ENCODE measurements at regions not wholly inside any gene's neighbourhood (a gene's known extent, or its start where the extent isn't known, plus 50 kb on each side); places are given as distances from the start of the nearest gene placed in this dataset.

DNA sequence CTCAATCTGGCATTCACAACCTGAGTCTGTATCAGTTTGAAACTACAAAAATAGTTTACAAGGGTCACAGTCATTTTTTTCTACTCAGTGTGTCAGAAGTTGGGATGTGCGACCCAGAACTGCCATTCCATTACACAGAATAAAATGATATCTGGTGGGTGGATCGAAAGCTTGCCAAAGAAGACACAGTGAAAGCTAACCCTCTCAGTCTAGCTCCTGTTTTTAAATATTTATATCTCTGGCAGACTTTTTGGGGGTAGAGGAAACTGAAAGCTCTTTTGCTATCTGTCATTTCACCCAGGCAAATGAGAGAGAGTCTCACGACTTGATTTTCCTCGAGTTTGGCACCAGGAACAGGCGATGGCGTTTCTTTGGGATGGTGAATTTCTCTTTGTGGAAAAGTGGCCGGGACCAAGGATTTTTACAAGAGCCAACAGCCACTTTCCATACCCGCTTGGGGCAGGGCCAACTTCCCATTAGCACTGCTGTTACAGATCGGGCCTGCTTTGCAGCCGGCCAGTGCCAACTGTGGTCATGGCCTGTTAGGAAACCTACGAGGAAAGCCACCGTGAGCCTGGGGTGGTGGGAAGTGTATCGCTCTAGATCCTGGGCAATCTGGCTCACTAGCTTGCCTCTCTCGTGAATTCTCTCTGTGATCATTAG lies 185.5 kb upstream of the NFIA start:
- Histone ChIP-seq H3K4me1 (ENCODE audit: control insufficient read depth, insufficient read depth, low read length) (peaks cover 15% of the 10 kb centered on the region), H3K36me3 (ENCODE audit: control insufficient read depth, insufficient read depth, low read length) (no peaks in the 10 kb centered on the region), H3K4me3 (ENCODE audit: low read depth, low read length) (no peak overlapping the region), H3K27ac (ENCODE audit: low read depth, low read length) (peak overlapping the region; percentile 65), H3K9me3 (ENCODE audit: control insufficient read depth, insufficient read depth, low read length) (no peaks in the 10 kb centered on the region), H3K27me3 (ENCODE audit: control insufficient read depth, insufficient read depth, low read length) (no peaks in the 10 kb centered on the region)
- DNase-seq (ENCODE audit: low read depth in 4 of 6, low spot score in 6 of 6): peak in 2 of 6 donors; percentile 76 to 94
- WGBS (ENCODE audit: insufficient coverage): 50% methylated on average over 11 of the region's 14 CpGs

DNA sequence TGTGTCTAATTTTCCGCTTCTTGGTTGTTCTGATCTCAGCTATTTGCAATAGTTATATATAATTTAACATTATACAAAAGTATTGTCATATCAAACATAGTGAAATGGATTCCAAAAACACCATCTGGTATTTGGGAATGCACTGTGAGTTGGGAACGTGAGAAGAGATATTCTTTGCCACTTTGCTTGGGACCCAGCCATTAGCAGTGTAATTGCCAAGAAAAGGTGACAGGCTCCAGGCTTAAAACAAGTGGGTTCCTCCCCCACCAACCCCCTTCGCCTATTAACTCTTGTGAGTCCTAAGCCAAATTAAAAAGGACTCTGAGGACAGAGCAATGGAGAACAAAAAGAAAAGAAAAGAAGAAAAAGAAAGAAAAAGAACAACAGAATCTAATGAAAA lies 186.7 kb upstream of the NFIA start:
- H3K4me1 ChIP-seq (ENCODE audit: control insufficient read depth, insufficient read depth, low read length): peaks cover 15% of the 10 kb centered on the region
- no peaks in the 10 kb centered on the region for H3K27me3 ChIP-seq (ENCODE audit: control insufficient read depth, insufficient read depth, low read length)
- WGBS (ENCODE audit: insufficient coverage): no CpG with 5 or more reads among the region's 3 CpGs
- H3K36me3 ChIP-seq (ENCODE audit: control insufficient read depth, insufficient read depth, low read length): no peaks in the 10 kb centered on the region
- no peak overlapping the region for H3K4me3 ChIP-seq (ENCODE audit: low read depth, low read length)
- H3K9me3 ChIP-seq (ENCODE audit: control insufficient read depth, insufficient read depth, low read length): no peaks in the 10 kb centered on the region
- DNase-seq (ENCODE audit: low read depth in 4 of 6, low spot score in 6 of 6): peak in 4 of 6 donors; percentile 54 to 98 (median 71)
- peak overlapping the region; percentile 29 for H3K27ac ChIP-seq (ENCODE audit: low read depth, low read length)

DNA sequence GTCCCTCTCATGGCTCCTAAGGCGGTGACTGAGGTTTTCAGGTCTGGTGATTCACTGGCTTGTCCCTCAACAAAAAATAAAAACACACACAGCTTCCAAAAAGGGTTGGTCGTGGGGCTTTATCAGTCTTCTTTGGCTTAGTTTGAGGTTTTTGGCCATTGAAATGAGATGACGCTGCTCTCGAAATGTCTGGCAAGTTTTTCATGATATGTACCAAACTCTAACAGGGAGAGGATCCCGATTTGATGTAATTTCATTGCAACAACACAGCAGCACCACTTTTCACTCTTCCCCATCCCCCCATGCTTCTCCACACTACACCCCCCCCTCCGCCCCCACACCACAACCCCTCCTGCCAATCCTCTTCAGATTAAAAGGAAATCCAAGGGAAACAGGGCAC lies 187.1 kb upstream of the NFIA start:
- H3K4me1 ChIP-seq (ENCODE audit: control insufficient read depth, insufficient read depth, low read length): peaks cover 15% of the 10 kb centered on the region
- H3K4me3 ChIP-seq (ENCODE audit: low read depth, low read length): no peak overlapping the region
- H3K36me3 ChIP-seq (ENCODE audit: control insufficient read depth, insufficient read depth, low read length): no peaks in the 10 kb centered on the region
- 47% methylated on average over 2 of the region's 6 CpGs for WGBS (ENCODE audit: insufficient coverage)
- peak overlapping the region; percentile 29 for H3K27ac ChIP-seq (ENCODE audit: low read depth, low read length)
- no peaks in the 10 kb centered on the region for H3K27me3 ChIP-seq (ENCODE audit: control insufficient read depth, insufficient read depth, low read length)
- DNase-seq (ENCODE audit: low read depth in 4 of 6, low spot score in 6 of 6): no peak
- H3K9me3 ChIP-seq (ENCODE audit: control insufficient read depth, insufficient read depth, low read length): no peaks in the 10 kb centered on the region

DNA sequence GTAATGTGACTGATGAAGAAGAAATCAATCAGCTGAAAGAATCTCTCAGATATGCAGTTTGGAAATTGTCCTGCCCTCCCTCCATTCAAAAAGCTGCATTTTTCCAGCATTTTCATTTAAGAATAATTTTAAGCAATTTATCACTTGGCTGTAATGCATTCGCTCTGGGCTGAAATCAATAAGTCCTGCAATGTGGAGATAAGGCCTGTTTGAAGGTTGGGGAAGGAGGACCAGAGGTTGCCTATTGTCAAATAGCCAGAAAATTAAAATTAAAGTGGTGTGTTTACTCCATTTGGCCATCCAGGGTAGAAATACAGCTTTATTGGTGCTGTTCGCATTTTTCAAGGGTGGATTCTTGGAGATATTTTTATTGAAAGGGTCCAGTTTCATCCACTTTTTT lies 187.6 kb upstream of the NFIA start:
- Histone ChIP-seq H3K36me3 (ENCODE audit: control insufficient read depth, insufficient read depth, low read length) (no peaks in the 10 kb centered on the region), H3K4me3 (ENCODE audit: low read depth, low read length) (no peak overlapping the region), H3K27me3 (ENCODE audit: control insufficient read depth, insufficient read depth, low read length) (no peaks in the 10 kb centered on the region), H3K4me1 (ENCODE audit: control insufficient read depth, insufficient read depth, low read length) (peaks cover 15% of the 10 kb centered on the region), H3K9me3 (ENCODE audit: control insufficient read depth, insufficient read depth, low read length) (no peaks in the 10 kb centered on the region), H3K27ac (ENCODE audit: low read depth, low read length) (peak overlapping the region; percentile 29)
- no CpG with 5 or more reads among the region's 2 CpGs for WGBS (ENCODE audit: insufficient coverage)
- DNase-seq (ENCODE audit: low read depth in 4 of 6, low spot score in 6 of 6): no peak

DNA sequence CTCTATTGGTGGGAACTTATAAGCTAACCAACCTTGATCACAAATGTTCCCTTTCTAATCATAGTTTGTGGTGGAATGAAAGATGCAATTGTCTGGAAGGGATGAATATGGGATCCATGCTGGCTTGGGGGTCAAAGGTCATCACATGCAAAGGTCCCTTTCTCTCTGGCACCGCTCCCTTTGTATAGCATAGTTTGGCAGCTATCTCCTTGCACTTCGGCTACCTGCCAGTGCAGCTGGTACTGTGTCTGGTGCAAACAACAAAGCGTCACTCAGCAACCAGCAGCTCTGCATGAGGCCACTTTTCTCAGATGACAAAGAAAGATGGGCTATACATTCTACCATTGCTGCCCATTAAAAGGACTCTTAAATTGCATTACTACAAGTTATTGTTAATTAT lies 188.2 kb upstream of the NFIA start:
- DNase-seq (ENCODE audit: low read depth in 4 of 6, low spot score in 6 of 6): peak in 2 of 6 donors; percentile 84 to 88
- peaks cover 15% of the 10 kb centered on the region for H3K4me1 ChIP-seq (ENCODE audit: control insufficient read depth, insufficient read depth, low read length)
- WGBS (ENCODE audit: insufficient coverage): 27% methylated on average over 2 of the region's 3 CpGs
- H3K36me3 ChIP-seq (ENCODE audit: control insufficient read depth, insufficient read depth, low read length): no peaks in the 10 kb centered on the region
- no peaks in the 10 kb centered on the region for H3K27me3 ChIP-seq (ENCODE audit: control insufficient read depth, insufficient read depth, low read length)
- no peak overlapping the region for H3K4me3 ChIP-seq (ENCODE audit: low read depth, low read length)
- H3K27ac ChIP-seq (ENCODE audit: low read depth, low read length): peak overlapping the region; percentile 29
- H3K9me3 ChIP-seq (ENCODE audit: control insufficient read depth, insufficient read depth, low read length): no peaks in the 10 kb centered on the region

DNA sequence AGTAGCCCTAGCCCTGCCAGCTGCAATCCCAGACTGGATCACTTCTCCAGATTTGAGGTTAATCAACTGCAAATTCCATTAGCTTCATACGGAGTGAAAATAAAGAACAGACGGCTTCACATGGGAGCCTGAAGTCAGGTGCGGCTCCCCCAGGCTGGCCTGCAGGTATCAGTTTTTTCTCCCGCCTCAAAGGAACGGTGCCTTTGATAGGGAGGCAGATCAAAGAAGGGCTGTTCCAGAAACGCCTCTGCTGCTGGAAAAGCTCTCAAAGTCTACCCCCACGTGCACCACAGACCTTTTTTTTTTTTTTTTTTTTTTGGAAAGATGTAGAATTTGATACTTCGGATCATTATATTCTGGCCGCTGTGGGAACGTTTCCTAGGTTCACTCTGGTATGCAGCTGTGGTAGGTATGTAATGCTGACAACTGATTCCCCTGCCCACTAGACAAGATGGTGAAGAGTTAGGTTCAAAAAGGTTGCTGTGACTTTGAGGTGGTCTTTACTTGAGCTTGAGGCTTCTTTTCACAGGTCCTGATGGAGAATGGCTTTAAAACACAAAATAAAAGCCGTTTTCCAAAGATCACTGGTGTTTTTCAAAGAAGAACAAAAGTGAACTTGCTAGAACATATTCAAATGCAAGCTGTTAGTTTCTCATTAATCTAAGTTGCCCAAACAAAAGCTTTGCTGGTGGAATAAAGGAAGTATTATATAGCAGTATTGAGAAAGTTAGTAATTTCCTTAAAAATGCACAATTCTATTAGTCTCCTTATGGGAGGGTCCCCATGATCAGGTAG lies 189.0 kb upstream of the NFIA start:
- Histone ChIP-seq H3K4me1 (ENCODE audit: control insufficient read depth, insufficient read depth, low read length) (peaks cover 15% of the 10 kb centered on the region), H3K4me3 (ENCODE audit: low read depth, low read length) (no peak overlapping the region), H3K36me3 (ENCODE audit: control insufficient read depth, insufficient read depth, low read length) (no peaks in the 10 kb centered on the region), H3K9me3 (ENCODE audit: control insufficient read depth, insufficient read depth, low read length) (no peaks in the 10 kb centered on the region), H3K27me3 (ENCODE audit: control insufficient read depth, insufficient read depth, low read length) (no peaks in the 10 kb centered on the region), H3K27ac (ENCODE audit: low read depth, low read length) (peak overlapping the region; percentile 29)
- peak in 2 of 6 donors; percentile 48 to 52 for DNase-seq (ENCODE audit: low read depth in 4 of 6, low spot score in 6 of 6)
- WGBS (ENCODE audit: insufficient coverage): 33% methylated on average over 1 of the region's 11 CpGs

DNA sequence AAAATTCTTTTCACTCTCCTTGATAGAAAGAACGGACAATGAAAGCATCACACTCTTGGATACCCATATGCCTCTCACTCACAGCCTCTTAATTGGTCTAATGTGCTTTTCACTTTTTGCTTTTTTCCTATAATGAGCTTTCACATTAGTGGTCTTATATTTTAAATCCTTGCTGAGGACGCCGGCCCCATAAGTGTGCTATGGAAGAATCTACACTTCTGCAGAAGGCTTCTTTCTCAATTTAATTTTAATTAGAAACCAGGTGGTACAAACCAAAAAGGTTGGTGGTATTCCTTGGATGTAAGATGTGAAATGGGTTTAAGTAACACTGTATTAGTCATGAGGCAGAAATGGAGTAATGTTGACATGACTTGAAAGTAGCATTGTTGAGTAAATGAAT lies 190.6 kb upstream of the NFIA start:
- H3K4me1 ChIP-seq (ENCODE audit: control insufficient read depth, insufficient read depth, low read length): peaks cover 16% of the 10 kb centered on the region
- no peaks in the 10 kb centered on the region for H3K27me3 ChIP-seq (ENCODE audit: control insufficient read depth, insufficient read depth, low read length)
- no CpG with 5 or more reads among the region's 3 CpGs for WGBS (ENCODE audit: insufficient coverage)
- peak in 1 of 6 donors; percentile 55 for DNase-seq (ENCODE audit: low read depth in 4 of 6, low spot score in 6 of 6)
- no peak overlapping the region for H3K4me3 ChIP-seq (ENCODE audit: low read depth, low read length)
- no peak overlapping the region for H3K27ac ChIP-seq (ENCODE audit: low read depth, low read length)
- H3K9me3 ChIP-seq (ENCODE audit: control insufficient read depth, insufficient read depth, low read length): no peaks in the 10 kb centered on the region
- no peaks in the 10 kb centered on the region for H3K36me3 ChIP-seq (ENCODE audit: control insufficient read depth, insufficient read depth, low read length)

DNA sequence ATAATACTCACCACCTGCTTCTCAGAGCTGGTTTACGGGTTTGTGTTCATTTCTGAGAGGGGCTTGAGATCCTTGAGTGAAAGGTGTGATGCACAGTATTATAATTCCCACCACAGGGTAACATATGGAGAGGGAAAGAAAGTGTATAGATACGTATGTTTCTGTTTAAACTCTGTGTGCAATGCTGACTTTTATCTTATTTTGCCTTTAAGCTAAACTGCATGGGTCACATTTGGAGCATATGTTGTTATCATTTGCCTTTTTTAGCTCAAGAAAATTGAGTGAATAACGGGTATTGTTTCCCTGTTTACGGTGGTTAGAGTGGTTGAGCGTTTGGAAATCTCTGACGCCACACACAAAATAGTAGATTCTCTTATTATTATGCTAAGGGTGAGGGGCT lies 191.1 kb upstream of the NFIA start:
- no peaks in the 10 kb centered on the region for H3K27me3 ChIP-seq (ENCODE audit: control insufficient read depth, insufficient read depth, low read length)
- peaks cover 16% of the 10 kb centered on the region for H3K4me1 ChIP-seq (ENCODE audit: control insufficient read depth, insufficient read depth, low read length)
- H3K4me3 ChIP-seq (ENCODE audit: low read depth, low read length): no peak overlapping the region
- H3K9me3 ChIP-seq (ENCODE audit: control insufficient read depth, insufficient read depth, low read length): no peaks in the 10 kb centered on the region
- DNase-seq (ENCODE audit: low read depth in 4 of 6, low spot score in 6 of 6): peak in 1 of 6 donors; percentile 53
- H3K36me3 ChIP-seq (ENCODE audit: control insufficient read depth, insufficient read depth, low read length): no peaks in the 10 kb centered on the region
- WGBS (ENCODE audit: insufficient coverage): no CpG with 5 or more reads among the region's 6 CpGs
- H3K27ac ChIP-seq (ENCODE audit: low read depth, low read length): no peak overlapping the region

DNA sequence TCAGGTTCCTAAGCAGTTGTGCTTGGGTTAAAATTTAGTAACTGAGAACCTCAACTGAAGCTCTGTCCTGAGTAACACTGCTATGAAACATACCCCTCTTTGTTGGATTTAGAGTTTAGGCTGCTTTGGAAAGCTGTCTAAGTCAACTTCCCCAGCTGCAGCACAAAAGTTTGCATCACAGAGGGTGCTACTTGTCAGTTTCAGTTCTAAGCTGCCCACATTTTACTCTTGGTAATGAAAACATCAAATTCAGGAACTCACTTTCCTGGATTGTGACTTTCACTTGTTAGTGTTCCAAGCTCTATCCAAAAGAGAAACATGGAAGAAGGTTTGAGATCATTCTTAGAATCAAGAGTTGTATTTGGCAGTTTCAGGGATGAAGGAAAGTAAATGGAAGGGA lies 191.7 kb upstream of the NFIA start:
- peaks cover 16% of the 10 kb centered on the region for H3K4me1 ChIP-seq (ENCODE audit: control insufficient read depth, insufficient read depth, low read length)
- no peak overlapping the region for H3K27ac ChIP-seq (ENCODE audit: low read depth, low read length)
- no peaks in the 10 kb centered on the region for H3K36me3 ChIP-seq (ENCODE audit: control insufficient read depth, insufficient read depth, low read length)
- DNase-seq (ENCODE audit: low read depth in 4 of 6, low spot score in 6 of 6): no peak
- H3K27me3 ChIP-seq (ENCODE audit: control insufficient read depth, insufficient read depth, low read length): no peaks in the 10 kb centered on the region
- no peaks in the 10 kb centered on the region for H3K9me3 ChIP-seq (ENCODE audit: control insufficient read depth, insufficient read depth, low read length)
- H3K4me3 ChIP-seq (ENCODE audit: low read depth, low read length): no peak overlapping the region

DNA sequence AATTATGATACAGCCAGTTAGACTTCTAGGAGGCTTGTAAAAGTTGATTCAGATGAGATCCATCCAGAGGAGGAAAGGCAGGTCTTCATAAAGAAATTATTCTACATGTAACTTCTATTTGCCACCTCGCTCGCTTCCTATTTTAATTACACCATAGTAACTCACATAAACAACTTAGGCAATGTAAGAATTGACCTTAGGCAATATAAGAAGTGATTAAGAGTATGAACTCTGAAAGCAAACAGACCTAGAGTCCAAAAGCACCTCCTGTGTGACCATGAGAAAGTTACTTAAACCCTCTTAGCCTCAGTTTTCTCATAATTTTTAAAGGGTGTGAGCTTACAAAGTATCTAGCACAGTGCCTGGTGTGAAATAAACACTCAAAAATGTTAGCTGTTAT lies 192.7 kb upstream of the NFIA start:
- no peak for DNase-seq (ENCODE audit: low read depth in 4 of 6, low spot score in 6 of 6)
- Histone ChIP-seq H3K4me1 (ENCODE audit: control insufficient read depth, insufficient read depth, low read length) (peaks cover 16% of the 10 kb centered on the region), H3K36me3 (ENCODE audit: control insufficient read depth, insufficient read depth, low read length) (no peaks in the 10 kb centered on the region), H3K27me3 (ENCODE audit: control insufficient read depth, insufficient read depth, low read length) (no peaks in the 10 kb centered on the region), H3K9me3 (ENCODE audit: control insufficient read depth, insufficient read depth, low read length) (no peaks in the 10 kb centered on the region), H3K27ac (ENCODE audit: low read depth, low read length) (no peak overlapping the region), H3K4me3 (ENCODE audit: low read depth, low read length) (no peak overlapping the region)
- no CpG with 5 or more reads among the region's 2 CpGs for WGBS (ENCODE audit: insufficient coverage)

Measured in spinal cord (tissue), 9 donors.